Lower leg skin (tissue), 4 donors: ENCODE measurements at regions not wholly inside any gene's neighbourhood (a gene's known extent, or its start where the extent isn't known, plus 50 kb on each side); places are given as distances from the start of the nearest gene placed in this dataset.
A peak's percentile ranks its signal among the peaks of the same experiment; 100 is the strongest.

ENCODE experiments used
- DNase-seq, 2 donors: peaks; one replicate each; pipeline ENCODE4 v3.0.0-alpha.2; 2019; ENCODE audit warnings: low spot score in 2 of 2
- H3K4me3 ChIP-seq: fragments of 200-600 bp; sonication (generic); 2 replicates; pipeline ENCODE4 v1.5.1; 2017; ENCODE audit warnings: mild to moderate bottlenecking, low read depth; ENCODE audit not compliant: poor library complexity, severe bottlenecking
- CTCF ChIP-seq, 3 donors: fragments of 450-650 bp; IDR thresholded peaks; one replicate each; pipeline ENCODE4 v1.5.1; 2016; ENCODE audit warnings: antibody characterized with exemption in 3 of 3, mild to moderate bottlenecking in 3 of 3, moderate library complexity in 2 of 3
- POLR2A ChIP-seq, 2 donors: fragments of 450-650 bp; IDR thresholded peaks; one replicate each; pipeline ENCODE4 v1.6.1; 2016 to 2017; ENCODE audit warnings: antibody characterized with exemption in 2 of 2, mild to moderate bottlenecking in 1 of 2, moderate library complexity in 1 of 2
- WGBS, 2 donors: methylation state at CpG; one replicate each; pipeline ENCODE4 v1.1.5; 2018; 5-methylcytosine and 5-hydroxymethylcytosine counted together
- intact Hi-C: fragments of 100-400 bp; cut with DNase I; formaldehyde crosslinking; loops from one replicate; pipeline ENCODE4 v1.15.0; 2023; ENCODE audit warnings: low total_unique reads

GRCh38 chr20:59508729-59509128 is 95.6 kb upstream of the PHACTR3 start:
- 76 to 79% methylated on average over 3 of the region's 3 CpGs for WGBS, 2 donors
- TF ChIP-seq POLR2A (IDR thresholded peaks at IDR 0.05) (no peak), CTCF (IDR thresholded peaks at IDR 0.05) (no peak)
- no peak overlapping the region for H3K4me3 ChIP-seq
- no peak for DNase-seq
- intact Hi-C loops: no loop called here

- no peak for DNase-seq
- H3K4me3 ChIP-seq: no peak overlapping the region
- intact Hi-C loops: no loop called here
- TF ChIP-seq CTCF (IDR thresholded peaks at IDR 0.05): no peak
- no peak for TF ChIP-seq POLR2A (IDR thresholded peaks at IDR 0.05)
- WGBS, 2 donors: 47 to 57% methylated on average over 5 of the region's 5 CpGs
Observed at GRCh38 chr20:59512651-59513050, 91.7 kb upstream of the PHACTR3 start.

- TF ChIP-seq POLR2A (IDR thresholded peaks at IDR 0.05) (no peak), CTCF (IDR thresholded peaks at IDR 0.05) (no peak)
- H3K4me3 ChIP-seq: no peak overlapping the region
- intact Hi-C loops: no loop called here
- WGBS, 2 donors: 51 to 71% methylated on average over 3 to 5 of the region's 5 CpGs
- peak in 1 of 2 donors; percentile 69 for DNase-seq
Observed at GRCh38 chr20:59514554-59514953, 89.8 kb upstream of the PHACTR3 start.

GRCh38 chr20:59515013-59515905 is 89.1 kb upstream of the PHACTR3 start:
- intact Hi-C loops: no loop called here
- DNase-seq: peak; percentile 22 to 86
- 19 to 25% methylated on average over 31 to 32 of the region's 32 CpGs for WGBS, 2 donors
- TF ChIP-seq POLR2A (IDR thresholded peaks at IDR 0.05) (no peak), CTCF (IDR thresholded peaks at IDR 0.05) (no peak)
- no peak overlapping the region for H3K4me3 ChIP-seq

GRCh38 chr20:59515906-59516209 is 88.5 kb upstream of the PHACTR3 start:
- intact Hi-C loops: no loop called here
- no peak for TF ChIP-seq CTCF (IDR thresholded peaks at IDR 0.05)
- no peak for TF ChIP-seq POLR2A (IDR thresholded peaks at IDR 0.05)
- DNase-seq: no peak
- H3K4me3 ChIP-seq: no peak overlapping the region
- 63 to 74% methylated on average over 3 of the region's 3 CpGs for WGBS, 2 donors
